Stimulated activated CD8-positive, alpha-beta memory T cell treated with anti-CD3 and anti-CD28 coated beads, Interleukin-4, amount 100 ng/mL, for 1 hour (primary cell): ENCODE measurements at regions not wholly inside any gene's neighbourhood (a gene's known extent, or its start where the extent isn't known, plus 50 kb on each side); places are given as distances from the start of the nearest gene placed in this dataset.

Experiments used
- DNase-seq, 2 donors: peaks; one replicate each; pipeline ENCODE4 v3.0.0-alpha.2; 2020; ENCODE audit warnings: low read depth in 2 of 2, low spot score in 1 of 2

DNA sequence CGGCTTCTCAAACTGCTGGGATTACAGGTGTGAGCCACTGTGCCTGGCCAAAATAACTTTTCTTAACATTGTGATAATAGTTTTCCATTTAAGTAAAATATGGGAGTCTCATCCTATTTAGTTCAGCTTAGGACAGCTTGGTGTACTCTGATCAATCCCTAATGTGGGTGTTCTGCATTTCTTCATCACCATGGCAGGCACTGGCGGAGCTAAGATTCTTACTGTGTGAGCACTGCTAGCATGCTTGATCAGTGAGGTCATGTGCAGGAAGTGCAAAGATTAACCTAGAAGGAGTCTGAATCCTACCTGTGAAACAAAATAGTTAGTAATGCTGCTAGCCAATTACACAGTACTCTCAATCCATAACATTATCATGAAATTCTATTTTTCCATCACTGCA lies 1684.2 kb upstream of the SLC10A2 start:
- no peak for DNase-seq

DNA sequence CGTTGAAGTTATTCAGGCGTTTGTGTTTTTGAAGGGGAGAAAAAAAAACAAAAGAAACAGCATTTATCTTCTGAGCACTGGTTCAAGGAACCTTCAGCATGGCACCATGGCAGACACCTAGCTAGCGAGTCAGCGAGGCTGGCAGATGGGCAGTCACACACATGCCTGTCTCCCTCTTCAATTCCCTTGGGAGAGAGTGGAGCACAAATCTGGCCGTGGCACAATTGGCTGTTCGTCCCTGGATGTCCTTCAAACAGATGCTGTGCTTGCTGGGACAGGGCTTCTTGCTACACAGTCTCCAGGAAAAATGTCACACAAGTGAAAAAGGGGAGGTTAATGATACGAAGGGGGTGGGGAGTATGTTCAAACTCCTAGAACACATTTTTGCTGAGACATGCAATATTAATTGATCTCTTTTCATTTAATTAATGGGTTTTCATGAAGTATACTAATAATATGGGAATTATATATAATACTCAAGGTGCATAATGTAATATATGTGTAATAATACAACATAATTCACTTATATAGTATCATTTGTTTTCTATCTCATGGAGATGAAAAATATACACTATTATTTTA lies 1674.5 kb upstream of the SLC10A2 start:
- DNase-seq = no peak

DNA sequence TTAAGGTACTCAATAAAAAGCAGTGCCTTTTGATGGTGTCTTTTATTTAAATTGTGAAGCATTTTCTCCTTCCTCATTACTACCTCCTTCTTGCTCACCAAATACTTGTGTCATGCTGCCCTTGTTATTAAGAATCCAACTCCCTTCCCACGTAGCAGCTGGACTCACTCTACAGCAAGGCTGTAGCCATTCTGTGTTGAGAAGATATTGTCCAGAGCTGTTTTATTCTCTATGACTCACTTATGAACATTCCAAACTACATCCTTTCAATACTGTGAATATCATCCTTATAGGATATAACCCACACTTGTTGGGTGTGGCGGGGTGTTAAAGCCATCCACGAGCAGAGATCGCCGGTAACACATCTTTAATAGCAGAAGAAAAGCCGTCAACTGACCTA lies 1671.5 kb upstream of the SLC10A2 start:
- no peak for DNase-seq

DNA sequence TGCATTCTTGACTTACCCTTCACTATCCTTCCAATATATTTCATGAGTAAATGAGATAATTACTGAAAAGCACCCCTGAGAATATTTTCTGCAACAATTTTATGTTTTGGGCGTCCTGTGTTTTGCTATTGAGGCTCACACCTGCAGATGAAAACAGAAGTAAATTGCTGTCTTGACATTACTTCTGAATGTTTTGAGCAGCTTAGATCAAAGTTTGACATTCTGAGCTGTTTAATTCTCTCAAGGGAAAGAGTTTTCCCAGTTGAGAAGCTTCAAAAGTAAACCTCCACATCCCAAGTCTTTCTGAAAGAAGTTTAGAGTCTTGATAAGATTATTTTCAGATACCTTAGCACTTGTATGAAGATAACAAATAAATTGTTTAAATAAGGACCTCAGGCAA lies 1667.2 kb upstream of the SLC10A2 start:
- DNase-seq = no peak

DNA sequence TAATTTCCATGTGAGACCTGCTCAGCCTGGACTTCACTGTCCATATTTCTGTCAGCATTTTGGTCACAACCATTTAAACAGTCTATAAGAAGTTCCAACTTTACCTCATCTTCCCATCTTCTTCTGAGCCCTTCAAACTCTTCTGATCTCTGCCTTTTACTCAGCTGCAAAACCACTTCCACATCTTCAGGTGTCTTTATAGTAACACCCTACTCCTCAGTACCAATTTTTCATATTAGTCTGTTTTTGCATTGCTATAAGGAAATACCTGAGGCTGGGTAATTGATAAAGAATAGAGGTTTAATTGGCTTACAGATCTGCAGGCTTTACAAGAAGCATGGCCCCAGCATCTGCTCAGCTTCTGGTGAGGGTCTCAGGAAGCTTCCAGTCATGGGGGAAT lies 1648.9 kb upstream of the SLC10A2 start:
- no peak for DNase-seq

DNA sequence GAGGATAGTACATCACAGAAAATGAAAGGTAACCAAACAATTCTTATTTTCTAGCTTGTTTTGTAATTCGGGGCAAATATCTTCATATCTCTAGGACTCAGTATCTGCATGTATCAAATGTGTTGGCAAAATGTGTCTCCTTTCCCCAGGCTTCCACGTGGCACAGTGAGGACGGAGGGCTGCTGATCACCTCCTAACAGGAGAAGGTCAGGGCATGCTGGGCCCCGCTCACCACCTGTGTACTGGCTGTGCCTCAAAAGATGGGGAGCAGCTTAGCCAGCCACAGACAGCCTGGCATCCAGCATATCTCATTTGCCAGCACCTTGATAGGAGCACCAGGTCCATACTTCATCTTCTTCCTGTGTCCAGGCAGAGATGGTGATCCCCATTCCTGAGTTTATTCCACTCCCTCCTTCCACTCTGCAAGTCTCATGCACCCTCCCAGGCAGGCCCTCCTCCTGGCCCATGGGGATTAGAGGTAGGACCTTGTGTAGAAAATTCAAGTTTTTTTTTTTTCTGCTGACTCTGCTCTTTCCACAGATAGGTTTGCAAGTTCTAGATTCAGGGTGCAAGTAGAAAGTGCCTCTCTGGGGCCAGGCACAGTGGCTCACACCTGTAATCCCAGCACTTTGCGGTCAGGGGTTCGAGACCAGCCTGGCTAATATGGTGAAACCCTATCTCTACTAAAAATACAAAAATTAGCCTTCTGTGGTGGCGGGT lies 1639.0 kb upstream of the SLC10A2 start:
- DNase-seq = no peak

DNA sequence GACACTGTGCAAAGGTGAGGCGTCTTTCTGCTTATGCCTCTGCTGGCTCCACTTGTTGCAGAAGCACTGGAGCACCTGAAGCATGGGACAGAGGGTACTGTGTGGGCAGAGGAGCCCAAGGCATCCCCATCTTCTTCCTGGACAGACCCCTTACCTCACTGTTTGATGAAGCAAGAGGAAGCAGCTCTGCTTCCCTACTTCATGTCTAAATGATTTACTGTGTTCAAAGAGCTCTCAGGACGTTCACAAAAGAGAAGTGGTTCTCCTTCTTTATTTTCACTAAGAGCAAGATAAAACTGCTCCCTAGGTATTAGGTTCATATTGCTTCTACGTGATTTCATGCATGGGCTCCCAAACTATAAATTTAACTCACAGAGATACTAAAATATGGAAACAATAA lies 1635.4 kb upstream of the SLC10A2 start:
- no peak for DNase-seq

DNA sequence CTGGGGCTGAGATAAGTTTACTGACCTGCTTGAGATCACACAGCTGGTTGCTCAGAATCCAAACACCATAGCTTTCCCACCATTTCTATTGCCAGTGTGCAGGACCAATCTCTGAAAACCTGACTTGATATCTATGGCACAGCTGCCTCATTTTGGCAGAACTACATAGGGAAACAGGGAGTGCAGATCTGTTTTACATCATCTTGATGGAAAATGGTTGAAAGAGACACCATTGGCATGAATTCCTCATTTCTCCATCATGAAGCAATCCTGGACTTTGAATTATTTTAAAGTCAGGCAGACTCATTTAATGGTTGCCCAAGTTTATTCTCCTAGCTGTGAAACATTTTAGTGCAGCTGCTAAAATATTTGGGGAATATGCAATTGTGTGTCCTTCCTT lies 1628.2 kb upstream of the SLC10A2 start:
- DNase-seq = no peak

DNA sequence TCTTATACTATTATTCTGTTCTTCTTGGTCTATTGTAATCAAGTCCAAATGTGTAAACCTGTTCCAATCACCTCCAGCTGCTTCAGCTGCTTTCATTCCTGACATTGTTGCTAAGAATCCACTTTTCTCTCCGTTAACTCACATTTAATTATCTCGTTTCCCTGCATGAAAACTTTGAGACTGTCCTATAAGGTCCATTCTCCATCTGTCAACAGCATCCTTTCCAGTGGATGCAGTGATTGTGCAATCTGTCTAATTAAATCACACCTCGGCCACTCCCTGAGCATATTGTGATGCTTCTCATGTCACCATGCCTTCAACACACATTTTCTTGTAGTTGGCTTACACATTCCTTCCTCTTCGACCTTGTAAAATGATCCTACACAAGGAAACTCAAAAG lies 1626.9 kb upstream of the SLC10A2 start:
- no peak for DNase-seq

DNA sequence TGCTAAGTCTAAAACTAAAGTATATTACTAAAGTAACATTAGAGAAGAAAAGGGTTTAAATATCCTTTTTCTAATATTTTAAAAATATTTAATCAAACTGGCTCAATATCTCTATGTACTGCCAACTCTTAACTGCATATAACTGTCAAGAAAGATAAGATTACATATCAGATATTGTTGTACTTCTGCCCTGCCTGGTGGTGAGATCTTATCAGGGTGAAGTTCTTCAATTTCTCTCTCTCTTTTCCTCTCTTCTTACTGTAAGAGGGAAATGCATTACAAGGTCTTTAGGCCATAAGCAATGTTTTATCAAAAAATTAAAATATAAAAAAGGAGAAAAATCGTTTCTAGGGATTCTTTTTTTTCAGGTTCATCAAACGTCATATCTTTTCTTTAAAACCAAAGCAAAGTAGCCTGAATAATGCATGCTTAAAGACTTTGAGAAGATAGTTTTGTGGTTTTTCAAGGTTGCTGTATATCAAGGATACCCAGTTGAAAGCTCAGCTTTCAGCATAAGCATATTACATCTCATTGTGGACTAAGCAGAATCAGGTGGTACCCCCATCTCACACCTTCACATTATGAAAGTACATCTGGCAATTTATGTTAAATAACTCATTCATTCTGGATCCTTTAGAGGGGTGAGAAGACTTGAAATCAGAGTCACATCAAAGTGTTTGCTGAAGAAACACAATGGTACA lies 1625.7 kb upstream of the SLC10A2 start:
- no peak for DNase-seq

DNA sequence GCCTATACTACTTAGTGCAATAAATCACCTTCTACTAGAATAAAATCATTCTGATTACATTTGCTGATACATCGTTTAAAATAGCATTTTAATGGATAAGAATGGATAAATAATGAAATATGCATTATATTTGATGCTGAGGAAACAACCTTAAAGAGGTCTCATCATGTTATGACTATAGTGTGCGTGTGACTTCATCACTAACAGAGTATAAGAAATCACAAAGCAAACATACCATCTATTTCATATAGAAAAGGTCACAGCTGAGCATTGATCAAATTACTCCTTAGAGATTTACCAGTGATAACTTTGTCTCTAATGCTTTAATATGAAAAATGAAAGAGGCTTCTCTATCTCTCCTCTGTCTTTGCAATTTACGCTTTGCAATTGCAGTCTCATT lies 1620.3 kb upstream of the SLC10A2 start:
- DNase-seq = no peak

DNA sequence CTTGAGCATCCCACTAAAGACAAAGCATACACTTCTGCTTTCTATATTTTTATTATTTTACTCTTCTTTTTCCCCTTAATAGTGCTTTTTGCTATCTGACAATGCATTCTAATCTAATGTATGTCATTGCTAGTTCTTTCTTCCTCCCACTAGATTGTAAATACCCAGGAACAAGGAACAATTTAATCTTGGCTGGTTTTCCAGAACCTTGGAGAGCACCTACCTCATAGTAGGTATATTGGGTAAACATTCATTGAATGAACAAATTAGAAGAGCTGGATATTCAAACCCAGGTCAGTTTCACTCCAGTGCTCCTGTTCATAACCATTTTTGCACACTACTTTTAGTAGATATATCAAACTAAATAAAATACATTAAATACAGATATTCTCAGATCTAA lies 1617.6 kb upstream of the SLC10A2 start:
- DNase-seq = no peak

DNA sequence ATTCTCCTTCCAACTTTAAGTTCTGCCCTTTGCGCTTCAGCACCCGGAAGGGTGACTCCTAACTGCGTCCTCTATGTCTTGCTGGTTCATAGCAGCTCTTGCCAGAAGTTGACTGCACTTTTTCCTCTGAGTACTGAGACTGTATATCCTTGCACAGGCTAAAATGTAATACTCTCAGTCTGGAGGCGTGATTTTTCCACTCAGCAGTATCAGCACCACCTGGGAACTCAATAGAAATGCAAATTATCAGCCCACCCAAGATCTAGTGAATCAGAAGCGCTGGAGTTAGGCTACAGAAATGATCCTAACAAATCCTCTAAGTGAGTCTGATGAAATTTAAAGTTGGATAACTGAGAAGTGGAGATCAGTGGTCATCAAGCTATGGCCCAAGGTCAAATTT lies 1611.9 kb upstream of the SLC10A2 start:
- DNase-seq = no peak

DNA sequence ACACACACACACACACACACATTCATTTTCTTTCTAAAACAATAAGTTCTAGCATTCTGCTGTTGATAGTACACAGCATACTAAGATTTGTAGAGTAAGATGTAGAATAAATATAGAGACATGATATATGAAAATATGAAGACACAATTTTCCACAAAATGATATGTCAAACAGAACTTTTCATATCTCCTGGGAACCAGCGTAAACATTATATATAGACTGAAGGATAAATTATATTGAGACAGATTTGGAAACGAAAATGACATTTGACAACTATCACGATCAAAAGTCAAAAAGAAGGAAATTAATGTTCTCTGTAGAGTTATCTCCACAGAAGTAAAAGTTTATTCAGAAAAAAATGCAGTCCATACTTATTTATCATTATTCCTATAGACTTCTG lies 1605.7 kb upstream of the SLC10A2 start:
- no peak for DNase-seq

DNA sequence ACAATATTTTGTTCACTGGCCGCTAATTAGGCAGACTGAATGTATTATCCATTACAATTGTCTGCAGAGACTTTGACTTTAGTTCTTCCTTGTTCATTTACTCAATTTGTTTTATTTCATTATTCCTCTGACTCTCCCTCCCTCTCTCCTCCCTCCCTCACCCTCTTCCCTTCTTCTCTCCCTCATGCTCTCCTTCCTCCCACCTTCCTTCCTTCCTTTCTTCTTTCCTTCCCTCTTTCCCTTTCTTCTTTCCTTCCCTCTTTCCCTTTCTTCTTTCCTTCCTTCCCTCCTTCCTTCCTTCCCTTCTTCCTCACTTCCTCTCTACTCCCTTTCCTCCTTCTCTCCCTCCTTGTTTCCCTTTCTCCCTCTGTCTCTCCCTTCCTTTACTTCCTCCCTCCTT lies 1591.0 kb upstream of the SLC10A2 start:
- no peak for DNase-seq

DNA sequence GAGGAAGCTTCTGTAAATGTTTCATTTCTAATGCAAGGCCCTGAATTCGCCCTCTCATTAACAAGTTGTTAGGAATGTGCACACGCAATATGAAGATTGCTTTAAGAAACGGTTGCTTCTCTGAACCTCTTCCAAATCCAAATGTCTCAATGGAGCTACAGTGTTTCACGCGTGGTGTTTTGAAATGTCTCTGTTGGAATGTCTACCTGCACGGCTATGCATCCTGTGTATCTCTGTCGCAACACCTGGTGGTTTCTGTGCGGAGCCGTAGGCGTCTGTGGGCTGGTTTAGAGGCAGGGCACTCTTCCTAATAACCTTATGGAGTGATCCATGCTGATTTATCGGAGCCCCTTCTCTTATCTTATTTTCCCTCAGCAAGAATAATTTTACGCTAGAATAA lies 1584.2 kb upstream of the SLC10A2 start:
- DNase-seq = no peak

DNA sequence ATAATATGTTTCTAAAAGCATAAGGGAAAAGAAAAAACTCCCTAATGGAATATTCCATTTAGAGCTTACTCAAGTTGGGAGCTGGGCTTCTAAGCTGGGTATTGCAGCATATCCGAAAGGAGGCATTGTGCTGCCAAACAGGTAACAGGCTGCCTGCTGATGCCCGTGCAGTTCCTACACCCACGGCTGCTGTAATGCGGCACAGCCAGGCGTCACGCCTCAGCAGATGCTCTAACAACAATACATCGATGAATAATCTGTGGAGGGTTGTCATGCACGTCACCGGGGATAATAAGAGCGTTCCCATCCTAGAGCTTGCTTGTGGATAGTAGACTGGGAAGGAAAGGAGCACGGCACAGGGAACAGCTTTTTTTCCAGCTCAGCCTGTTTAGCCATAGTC lies 1582.1 kb upstream of the SLC10A2 start:
- no peak for DNase-seq

DNA sequence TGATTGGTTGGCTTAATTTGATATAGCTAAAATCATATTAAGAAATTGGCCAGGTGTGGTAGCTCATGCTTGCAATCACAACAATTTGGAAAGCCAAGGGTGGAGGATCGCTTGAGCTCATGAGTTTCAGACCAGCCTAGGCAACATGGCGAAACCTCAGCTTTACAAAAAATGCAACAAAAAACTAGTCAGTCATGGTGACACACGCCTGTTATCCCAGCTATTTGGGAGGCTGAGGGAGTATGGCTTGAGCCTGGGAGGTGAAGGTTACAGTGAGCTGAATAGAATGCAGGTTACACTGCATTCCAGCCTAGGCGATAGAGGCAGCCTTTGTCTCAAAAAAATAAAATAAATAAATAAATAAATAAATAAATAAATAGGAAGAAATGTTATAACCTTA lies 1579.6 kb upstream of the SLC10A2 start:
- DNase-seq = no peak

DNA sequence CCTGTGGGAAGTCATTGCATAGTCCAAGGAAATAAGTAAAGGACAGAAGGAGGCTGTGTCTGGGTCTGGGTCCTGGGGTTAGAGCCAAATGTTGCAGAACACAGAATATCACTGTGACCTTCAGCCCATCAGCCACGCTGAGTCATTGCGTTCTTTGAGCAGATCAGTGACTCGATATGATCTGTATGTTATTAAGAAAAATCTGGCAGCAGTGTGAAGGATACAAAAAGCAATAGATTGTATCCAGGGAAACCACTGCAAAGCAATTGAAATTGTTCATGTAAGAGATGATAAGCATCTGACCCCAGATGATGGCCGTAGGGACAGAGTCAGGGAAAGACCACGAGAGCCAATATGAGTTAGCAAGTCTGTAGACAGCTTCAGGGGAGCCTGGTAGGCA lies 1575.1 kb upstream of the SLC10A2 start:
- DNase-seq = no peak

DNA sequence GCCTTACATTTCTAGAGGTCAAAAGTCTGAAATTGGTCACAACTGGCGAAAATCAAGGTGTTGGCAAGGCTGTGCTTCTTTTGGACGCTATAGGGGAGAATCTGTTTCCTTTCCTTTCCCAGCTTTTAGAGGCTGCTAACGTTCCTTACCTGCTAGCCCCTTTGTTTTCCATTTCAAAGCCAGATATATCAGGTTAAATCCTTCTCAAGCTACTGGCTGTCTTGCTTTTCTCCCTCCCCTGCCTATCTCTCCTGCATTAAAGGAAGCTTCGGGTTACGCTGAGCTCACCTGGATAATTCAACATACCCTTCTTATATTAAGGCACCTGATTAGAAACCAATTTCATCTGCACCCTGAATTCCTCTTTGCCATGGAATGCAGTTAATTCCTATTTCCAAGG lies 1569.7 kb upstream of the SLC10A2 start:
- no peak for DNase-seq

DNA sequence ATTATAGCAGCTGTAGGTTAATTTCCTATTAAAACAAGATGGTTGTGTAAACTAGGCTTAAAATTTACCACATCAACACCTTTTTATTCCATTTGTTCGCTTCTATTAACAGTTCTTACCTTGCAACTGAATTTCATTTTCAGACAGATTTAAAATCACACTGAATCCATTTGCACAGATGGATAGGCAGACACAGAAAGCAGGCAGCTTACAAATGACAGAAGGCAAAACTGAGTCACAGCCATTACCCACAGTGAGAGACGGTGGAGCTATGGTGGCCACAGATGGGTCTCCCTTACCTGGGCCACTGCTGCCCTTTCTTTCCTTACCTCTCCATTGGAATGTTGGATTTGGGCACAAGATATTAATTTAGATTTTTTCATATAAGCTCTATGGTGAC lies 1567.8 kb upstream of the SLC10A2 start:
- no peak for DNase-seq

DNA sequence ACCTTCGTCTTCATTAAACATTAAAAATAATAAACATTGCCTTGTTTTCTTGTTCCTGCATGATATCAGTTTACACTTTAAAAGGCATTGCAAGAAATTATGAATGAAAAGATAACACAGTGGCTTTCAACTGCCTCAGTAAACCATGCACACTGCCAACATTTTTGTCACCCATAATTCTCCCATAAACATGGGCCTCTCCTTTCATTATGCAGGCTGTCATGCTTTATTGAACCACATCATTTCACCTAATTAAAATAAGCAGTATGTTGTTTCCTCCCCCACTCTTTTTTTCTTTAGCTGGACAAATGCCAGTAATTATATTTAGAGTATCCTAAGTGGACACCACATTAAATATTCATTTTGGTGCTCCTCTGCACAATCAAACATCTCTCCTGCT lies 1566.5 kb upstream of the SLC10A2 start:
- DNase-seq = no peak

DNA sequence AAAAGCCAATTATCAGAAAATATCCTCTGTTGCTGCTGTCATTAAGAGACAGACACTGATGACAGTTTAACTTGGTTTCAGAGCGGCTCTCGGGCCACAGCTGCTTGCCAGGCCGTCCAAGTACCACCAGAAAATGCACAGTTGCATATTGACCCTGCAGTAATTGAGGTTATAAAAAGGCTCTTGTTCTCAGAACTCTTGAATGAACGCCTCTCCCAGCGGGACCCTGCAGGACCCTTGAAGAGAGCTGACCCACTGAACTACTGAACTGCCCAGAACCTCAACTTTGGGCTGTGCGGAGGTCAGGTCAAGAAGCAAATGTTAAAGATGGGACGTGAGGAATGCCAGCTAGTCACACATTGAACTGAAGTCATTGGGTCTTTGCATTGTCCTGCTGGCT lies 1559.0 kb upstream of the SLC10A2 start:
- DNase-seq = no peak
